ENCODE measurements at regions not wholly inside any gene's neighbourhood (a gene's known extent, or its start where the extent isn't known, plus 50 kb on each side); places are given as distances from the start of the nearest gene placed in this dataset.

DNA sequence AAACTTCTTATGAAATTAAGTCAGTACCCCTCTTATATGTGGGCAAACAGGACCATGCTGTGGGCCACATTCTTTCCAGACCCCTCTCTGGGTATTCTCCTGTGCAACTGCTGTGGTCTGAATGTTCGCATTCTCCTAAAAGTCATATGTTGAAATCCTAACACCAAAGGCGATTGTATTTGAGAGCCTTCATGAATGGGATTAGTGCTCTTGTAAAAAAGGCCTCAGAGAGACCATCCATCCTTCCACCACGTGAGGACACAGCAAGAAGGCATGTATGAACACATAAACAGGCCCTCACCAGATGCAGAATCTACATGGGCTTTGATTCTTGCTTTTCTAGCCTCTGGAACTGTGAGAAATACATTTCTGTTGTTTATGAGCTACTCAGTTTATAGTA is 68.0 kb upstream of the NAALADL2 start:
- TF ChIP-seq, protein P1, sequence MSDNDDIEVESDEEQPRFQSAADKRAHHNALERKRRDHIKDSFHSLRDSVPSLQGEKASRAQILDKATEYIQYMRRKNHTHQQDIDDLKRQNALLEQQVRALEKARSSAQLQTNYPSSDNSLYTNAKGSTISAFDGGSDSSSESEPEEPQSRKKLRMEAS (IDR thresholded peaks at IDR 0.05; ENCODE audit: low read depth, low read length): no peak
- no peak for TF ChIP-seq POLR2A (IDR thresholded peaks at IDR 0.05; ENCODE audit: extremely low read depth, insufficient read length)
- no peak for TF ChIP-seq CTCF (IDR thresholded peaks at IDR 0.05; ENCODE audit: low read depth, low read length)
- TF ChIP-seq MYC (IDR thresholded peaks at IDR 0.05; ENCODE audit: low read depth, low read length): no peak

All from NB4 (cell line).